ENCODE measurements at regions not wholly inside any gene's neighbourhood (a gene's known extent, or its start where the extent isn't known, plus 50 kb on each side); places are given as distances from the start of the nearest gene placed in this dataset.

DNA sequence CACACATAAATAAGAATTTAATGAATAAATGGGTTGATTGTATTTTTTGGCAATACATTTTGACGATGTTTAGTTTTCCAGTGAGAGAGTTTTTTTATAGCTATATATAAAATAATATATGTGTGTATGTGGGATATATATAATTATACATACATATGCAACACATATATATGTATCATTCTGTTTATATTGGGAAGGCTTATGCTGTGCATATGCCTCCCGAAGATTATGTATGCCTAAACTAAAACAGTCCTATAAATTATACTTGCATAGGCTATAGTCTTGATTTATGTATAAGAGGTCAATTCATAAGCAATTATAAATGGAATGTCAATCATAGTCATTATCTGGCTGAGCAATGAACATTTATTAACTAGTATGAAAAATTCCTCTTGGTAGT is 151.3 kb upstream of the HMHB1 start:
- no peaks in the 10 kb centered on the region for H3K27me3 ChIP-seq (ENCODE audit: insufficient read depth, low read length, poor library complexity, severe bottlenecking)

DNA sequence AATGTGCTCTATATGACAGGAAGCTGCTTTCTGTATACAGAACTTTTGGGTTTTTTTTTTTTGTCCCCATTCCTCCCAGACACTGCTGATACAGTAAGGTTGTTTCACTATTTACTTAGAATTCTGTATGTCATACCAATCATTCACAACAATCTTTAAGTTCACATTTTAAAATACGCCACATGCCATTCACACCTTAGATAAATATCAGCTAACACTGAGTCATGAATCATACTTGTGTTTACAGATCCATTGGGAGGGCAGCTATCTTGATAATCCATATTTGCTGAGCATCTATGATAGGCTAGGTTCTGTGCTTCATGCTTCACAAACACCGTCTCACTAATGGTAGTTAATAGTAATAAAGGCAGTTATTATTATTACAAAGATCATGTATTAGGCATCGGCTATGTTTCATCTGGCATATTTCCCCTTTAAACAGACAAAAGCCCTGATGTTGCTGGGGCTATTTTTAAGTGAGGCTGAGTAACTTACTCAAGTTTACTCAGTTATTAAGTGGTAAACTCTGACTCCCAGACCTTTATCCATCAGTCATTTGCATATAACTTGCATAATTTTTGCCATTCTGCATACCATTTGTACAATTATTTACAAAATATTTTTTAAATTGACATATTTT is 152.2 kb upstream of the HMHB1 start:
- Histone ChIP-seq H3K9me3 (ENCODE audit: insufficient read depth, low read depth, low read length) (no peaks in the 10 kb centered on the region), H3K36me3 (ENCODE audit: insufficient read depth, low read length) (no peaks in the 10 kb centered on the region), H4K20me1 (ENCODE audit: insufficient read depth, low read length, poor library complexity, severe bottlenecking) (no peaks in the 10 kb centered on the region), H3K9ac (ENCODE audit: low read depth, low read length, poor library complexity, severe bottlenecking) (no peak overlapping the region), H2AFZ (ENCODE audit: low read length) (no peak overlapping the region), H3K9me2 (replicated peaks; ENCODE audit: low read depth, low read length) (no peaks in the 10 kb centered on the region), H3K79me2 (ENCODE audit: insufficient read depth, low read length) (no peaks in the 10 kb centered on the region), H3F3A (ENCODE audit: low read depth) (no peaks in the 10 kb centered on the region), H3K27me3 (ENCODE audit: insufficient read depth, low read length, poor library complexity, severe bottlenecking) (no peaks in the 10 kb centered on the region), H3K4me2 (ENCODE audit: low read depth, low read length, poor library complexity, severe bottlenecking) (no peak overlapping the region), H3K4me3 (ENCODE audit: low read length, poor library complexity, severe bottlenecking) (no peak overlapping the region), H3K4me1 (ENCODE audit: insufficient read depth, low read length, poor library complexity, severe bottlenecking) (peaks cover 8% of the 10 kb centered on the region)
- TF ChIP-seq, protein P1, sequence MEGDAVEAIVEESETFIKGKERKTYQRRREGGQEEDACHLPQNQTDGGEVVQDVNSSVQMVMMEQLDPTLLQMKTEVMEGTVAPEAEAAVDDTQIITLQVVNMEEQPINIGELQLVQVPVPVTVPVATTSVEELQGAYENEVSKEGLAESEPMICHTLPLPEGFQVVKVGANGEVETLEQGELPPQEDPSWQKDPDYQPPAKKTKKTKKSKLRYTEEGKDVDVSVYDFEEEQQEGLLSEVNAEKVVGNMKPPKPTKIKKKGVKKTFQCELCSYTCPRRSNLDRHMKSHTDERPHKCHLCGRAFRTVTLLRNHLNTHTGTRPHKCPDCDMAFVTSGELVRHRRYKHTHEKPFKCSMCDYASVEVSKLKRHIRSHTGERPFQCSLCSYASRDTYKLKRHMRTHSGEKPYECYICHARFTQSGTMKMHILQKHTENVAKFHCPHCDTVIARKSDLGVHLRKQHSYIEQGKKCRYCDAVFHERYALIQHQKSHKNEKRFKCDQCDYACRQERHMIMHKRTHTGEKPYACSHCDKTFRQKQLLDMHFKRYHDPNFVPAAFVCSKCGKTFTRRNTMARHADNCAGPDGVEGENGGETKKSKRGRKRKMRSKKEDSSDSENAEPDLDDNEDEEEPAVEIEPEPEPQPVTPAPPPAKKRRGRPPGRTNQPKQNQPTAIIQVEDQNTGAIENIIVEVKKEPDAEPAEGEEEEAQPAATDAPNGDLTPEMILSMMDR (conservative IDR thresholded peaks at IDR 0.05; ENCODE audit: low read length): no peak
- no peak for TF ChIP-seq EZH2phosphoT487 (IDR thresholded peaks at IDR 0.05; ENCODE audit: borderline replicate concordance)

More for the DNA sequence above, 151.3 kb upstream of the HMHB1 start:
- Histone ChIP-seq H2AFZ (ENCODE audit: low read length) (no peak overlapping the region), H3K79me2 (ENCODE audit: insufficient read depth, low read length) (no peaks in the 10 kb centered on the region), H3K4me3 (ENCODE audit: low read length, poor library complexity, severe bottlenecking) (no peak overlapping the region), H3K9me2 (replicated peaks; ENCODE audit: low read depth, low read length) (no peaks in the 10 kb centered on the region), H3K36me3 (ENCODE audit: insufficient read depth, low read length) (no peaks in the 10 kb centered on the region), H3K9me3 (ENCODE audit: insufficient read depth, low read depth, low read length) (no peaks in the 10 kb centered on the region), H4K20me1 (ENCODE audit: insufficient read depth, low read length, poor library complexity, severe bottlenecking) (no peaks in the 10 kb centered on the region), H3F3A (ENCODE audit: low read depth) (no peaks in the 10 kb centered on the region), H3K4me1 (ENCODE audit: insufficient read depth, low read length, poor library complexity, severe bottlenecking) (peaks cover 17% of the 10 kb centered on the region), H3K9ac (ENCODE audit: low read depth, low read length, poor library complexity, severe bottlenecking) (no peak overlapping the region), H3K4me2 (ENCODE audit: low read depth, low read length, poor library complexity, severe bottlenecking) (no peak overlapping the region)
- TF ChIP-seq EZH2phosphoT487 (IDR thresholded peaks at IDR 0.05; ENCODE audit: borderline replicate concordance): no peak
- TF ChIP-seq, protein P1 (conservative IDR thresholded peaks at IDR 0.05; ENCODE audit: low read length): no peak

DNA sequence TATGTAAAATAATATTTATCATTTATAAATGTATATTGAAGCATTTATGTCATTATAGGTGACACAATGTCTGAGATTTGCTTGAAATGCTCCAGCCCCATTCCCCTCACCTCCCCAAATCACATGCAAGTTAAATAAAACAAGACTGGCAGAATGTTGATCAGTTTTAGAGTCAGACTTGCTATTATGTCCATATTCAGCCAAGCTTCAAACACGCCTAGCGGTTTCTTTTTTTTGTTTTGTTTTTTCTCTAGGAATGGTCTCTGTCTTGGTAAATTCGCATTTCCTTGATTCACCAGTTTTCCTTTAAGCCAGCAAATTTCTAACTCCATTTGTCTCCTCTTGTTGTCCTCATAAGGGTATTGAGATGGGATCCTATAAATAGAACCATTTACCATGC is 153.0 kb upstream of the HMHB1 start:
- Histone ChIP-seq H3K9me2 (replicated peaks; ENCODE audit: low read depth, low read length) (no peaks in the 10 kb centered on the region), H3K27me3 (ENCODE audit: insufficient read depth, low read length, poor library complexity, severe bottlenecking) (no peaks in the 10 kb centered on the region), H3K4me1 (ENCODE audit: insufficient read depth, low read length, poor library complexity, severe bottlenecking) (peaks cover 2% of the 10 kb centered on the region), H4K20me1 (ENCODE audit: insufficient read depth, low read length, poor library complexity, severe bottlenecking) (no peaks in the 10 kb centered on the region), H3K79me2 (ENCODE audit: insufficient read depth, low read length) (no peaks in the 10 kb centered on the region), H3K9ac (ENCODE audit: low read depth, low read length, poor library complexity, severe bottlenecking) (no peak overlapping the region), H3F3A (ENCODE audit: low read depth) (no peaks in the 10 kb centered on the region), H3K4me3 (ENCODE audit: low read length, poor library complexity, severe bottlenecking) (no peak overlapping the region), H3K4me2 (ENCODE audit: low read depth, low read length, poor library complexity, severe bottlenecking) (no peak overlapping the region), H3K9me3 (ENCODE audit: insufficient read depth, low read depth, low read length) (no peaks in the 10 kb centered on the region), H3K36me3 (ENCODE audit: insufficient read depth, low read length) (no peaks in the 10 kb centered on the region), H2AFZ (ENCODE audit: low read length) (no peak overlapping the region)
- TF ChIP-seq EZH2phosphoT487 (IDR thresholded peaks at IDR 0.05; ENCODE audit: borderline replicate concordance): no peak
- TF ChIP-seq, protein P1 (conservative IDR thresholded peaks at IDR 0.05; ENCODE audit: low read length): no peak
